ENCODE measurements at regions not wholly inside any gene's neighbourhood (a gene's known extent, or its start where the extent isn't known, plus 50 kb on each side); places are given as distances from the start of the nearest gene placed in this dataset.

DNA sequence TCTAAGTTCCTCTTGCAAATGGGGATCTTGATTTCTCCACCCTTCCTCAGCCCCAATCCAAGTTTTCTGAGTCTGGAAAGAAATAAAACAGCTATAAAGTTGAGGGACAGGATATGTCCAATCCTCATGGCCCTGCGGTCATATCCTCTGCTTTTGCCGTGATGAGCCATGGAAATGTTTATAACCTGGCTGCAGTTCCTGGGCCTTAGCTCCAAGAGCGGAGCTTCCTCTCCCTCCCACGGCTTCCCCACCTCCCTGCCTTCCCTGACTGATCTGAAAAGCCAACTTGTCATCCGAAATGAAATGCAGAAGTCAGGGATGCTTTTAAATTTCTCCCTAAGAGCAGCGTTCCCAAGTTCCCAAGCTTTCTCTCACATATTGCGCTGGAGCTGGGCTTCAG is 221.5 kb upstream of the SFRP2 start:
- TF ChIP-seq, protein P1, sequence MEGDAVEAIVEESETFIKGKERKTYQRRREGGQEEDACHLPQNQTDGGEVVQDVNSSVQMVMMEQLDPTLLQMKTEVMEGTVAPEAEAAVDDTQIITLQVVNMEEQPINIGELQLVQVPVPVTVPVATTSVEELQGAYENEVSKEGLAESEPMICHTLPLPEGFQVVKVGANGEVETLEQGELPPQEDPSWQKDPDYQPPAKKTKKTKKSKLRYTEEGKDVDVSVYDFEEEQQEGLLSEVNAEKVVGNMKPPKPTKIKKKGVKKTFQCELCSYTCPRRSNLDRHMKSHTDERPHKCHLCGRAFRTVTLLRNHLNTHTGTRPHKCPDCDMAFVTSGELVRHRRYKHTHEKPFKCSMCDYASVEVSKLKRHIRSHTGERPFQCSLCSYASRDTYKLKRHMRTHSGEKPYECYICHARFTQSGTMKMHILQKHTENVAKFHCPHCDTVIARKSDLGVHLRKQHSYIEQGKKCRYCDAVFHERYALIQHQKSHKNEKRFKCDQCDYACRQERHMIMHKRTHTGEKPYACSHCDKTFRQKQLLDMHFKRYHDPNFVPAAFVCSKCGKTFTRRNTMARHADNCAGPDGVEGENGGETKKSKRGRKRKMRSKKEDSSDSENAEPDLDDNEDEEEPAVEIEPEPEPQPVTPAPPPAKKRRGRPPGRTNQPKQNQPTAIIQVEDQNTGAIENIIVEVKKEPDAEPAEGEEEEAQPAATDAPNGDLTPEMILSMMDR (IDR thresholded peaks at IDR 0.05; ENCODE audit: low read depth, low read length, missing control alignments) = no peak
- DNase-seq (ENCODE audit: extremely low read depth, low read depth) = no peak
- H3K4me3 ChIP-seq (replicated peaks; ENCODE audit: low read depth, low read length) = no peak overlapping the region

DNA sequence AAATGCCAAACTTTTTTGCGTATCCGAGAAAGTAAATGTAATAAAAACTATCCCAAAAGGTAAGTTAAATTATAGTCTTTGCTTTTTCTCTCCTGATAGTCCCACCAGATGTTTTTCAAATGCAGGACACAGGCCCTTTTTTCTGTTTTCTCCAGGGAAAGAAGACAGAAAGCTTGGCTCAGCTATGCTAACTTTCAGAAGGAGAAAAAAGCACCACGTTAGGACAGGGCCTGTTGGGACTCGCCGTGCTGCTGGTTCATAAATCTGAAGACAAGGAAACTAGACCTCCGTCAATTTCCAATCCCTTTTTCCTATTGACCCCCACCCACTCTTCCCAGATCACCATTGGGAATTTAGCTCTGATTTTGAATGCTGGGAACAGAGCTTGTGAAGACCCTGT is 220.9 kb upstream of the SFRP2 start:
- no peak overlapping the region for H3K4me3 ChIP-seq (replicated peaks; ENCODE audit: low read depth, low read length)
- TF ChIP-seq, protein P1 (IDR thresholded peaks at IDR 0.05; ENCODE audit: low read depth, low read length, missing control alignments) = no peak
- no peak for DNase-seq (ENCODE audit: extremely low read depth, low read depth)

DNA sequence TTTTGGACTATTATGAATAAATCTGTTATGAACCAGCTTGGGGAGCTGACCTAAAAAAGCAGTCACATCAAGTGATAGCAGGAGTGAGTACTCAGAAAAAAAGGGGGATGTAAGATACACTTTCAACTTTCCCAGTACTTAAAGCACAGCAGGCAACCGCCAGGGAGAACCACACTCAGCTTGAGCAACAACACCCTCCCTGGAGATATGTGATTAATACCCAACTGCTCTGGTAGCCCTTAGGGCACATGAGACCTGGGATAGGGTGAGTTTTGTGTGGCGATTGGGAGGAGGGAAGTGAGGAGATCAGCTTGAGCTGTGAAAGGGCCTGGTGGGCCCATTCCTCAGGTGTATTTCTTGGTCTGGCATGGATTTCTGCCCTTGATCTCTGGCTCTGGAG is 220.3 kb upstream of the SFRP2 start:
- no peak overlapping the region for H3K4me3 ChIP-seq (replicated peaks; ENCODE audit: low read depth, low read length)
- TF ChIP-seq, protein P1 (IDR thresholded peaks at IDR 0.05; ENCODE audit: low read depth, low read length, missing control alignments) = no peak
- DNase-seq (ENCODE audit: extremely low read depth, low read depth) = no peak

DNA sequence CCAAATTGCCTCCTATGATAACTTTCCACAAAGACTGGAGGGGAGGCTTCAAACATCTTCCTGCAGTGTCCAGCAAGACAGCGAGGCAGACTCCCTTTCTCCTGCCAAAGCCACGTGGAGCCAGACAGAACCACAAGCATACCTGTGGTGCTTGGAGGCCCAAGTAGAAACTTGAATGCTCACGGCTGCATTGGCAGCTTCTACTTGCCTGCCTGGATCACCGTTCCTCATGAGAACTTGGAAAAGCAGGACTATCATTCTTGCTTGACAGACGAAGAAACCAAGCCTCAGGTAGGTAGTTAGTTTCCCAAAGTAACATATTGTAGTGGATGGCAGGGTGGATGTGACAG is 216.3 kb upstream of the SFRP2 start:
- TF ChIP-seq, protein P1 (IDR thresholded peaks at IDR 0.05; ENCODE audit: low read depth, low read length, missing control alignments) = no peak
- H3K4me3 ChIP-seq (replicated peaks; ENCODE audit: low read depth, low read length) = no peak overlapping the region
- DNase-seq (ENCODE audit: extremely low read depth, low read depth) = no peak

DNA sequence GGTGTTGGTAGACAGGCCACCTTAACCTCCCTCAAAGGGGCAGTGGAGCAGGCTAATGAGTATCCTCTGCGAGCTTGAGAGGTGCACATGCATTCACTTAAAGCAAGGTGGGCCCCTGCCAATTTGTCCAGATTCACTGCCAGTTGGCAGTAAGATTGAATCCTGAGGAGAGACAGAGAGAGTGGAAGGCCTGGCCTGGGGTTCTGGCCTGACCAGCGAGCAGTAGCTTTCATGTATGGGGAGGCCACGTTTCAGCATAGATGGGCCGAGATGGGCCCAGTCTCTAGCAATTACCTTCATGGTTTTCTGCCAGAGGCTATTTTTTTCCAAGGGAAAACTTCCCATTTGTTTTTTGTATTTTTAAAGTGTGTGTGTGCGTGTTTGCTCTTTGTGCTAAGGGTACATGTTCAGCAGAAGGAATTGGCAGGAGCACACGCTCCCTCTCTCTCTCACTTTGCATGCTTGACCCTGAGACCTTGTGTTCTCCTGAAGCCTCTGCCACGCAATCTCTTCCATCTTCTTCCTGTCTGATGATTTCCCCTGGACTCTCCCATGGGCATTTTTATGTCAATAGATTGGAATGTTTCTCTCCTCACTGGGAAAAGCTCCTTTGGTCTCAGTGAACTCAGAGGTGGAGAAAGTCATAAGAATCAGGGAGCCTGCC is 215.8 kb upstream of the SFRP2 start:
- H3K4me3 ChIP-seq (replicated peaks; ENCODE audit: low read depth, low read length) = no peak overlapping the region
- DNase-seq (ENCODE audit: extremely low read depth, low read depth) = peak; percentile 35
- TF ChIP-seq, protein P1 (IDR thresholded peaks at IDR 0.05; ENCODE audit: low read depth, low read length, missing control alignments) = no peak

DNA sequence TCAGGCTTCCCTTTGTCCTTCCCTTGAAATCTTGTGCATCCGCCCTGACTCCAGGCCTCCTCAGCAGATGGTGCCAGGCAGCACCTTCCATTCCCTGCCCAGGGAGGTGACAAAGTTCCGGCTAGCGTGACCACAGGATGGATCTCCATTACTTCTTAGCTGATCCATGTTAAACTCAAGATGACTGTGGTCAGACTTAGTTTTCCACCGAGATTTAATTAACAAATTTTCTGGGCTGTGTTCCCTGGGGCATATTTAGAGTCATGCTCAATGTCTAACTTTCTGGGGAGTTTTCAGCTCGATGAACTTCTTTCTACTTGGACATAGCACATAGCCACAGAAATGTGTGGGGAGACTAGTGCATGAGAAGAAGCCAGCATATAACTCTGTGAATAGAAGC is 215.1 kb upstream of the SFRP2 start:
- DNase-seq (ENCODE audit: extremely low read depth, low read depth) = no peak
- TF ChIP-seq, protein P1 (IDR thresholded peaks at IDR 0.05; ENCODE audit: low read depth, low read length, missing control alignments) = no peak
- no peak overlapping the region for H3K4me3 ChIP-seq (replicated peaks; ENCODE audit: low read depth, low read length)

DNA sequence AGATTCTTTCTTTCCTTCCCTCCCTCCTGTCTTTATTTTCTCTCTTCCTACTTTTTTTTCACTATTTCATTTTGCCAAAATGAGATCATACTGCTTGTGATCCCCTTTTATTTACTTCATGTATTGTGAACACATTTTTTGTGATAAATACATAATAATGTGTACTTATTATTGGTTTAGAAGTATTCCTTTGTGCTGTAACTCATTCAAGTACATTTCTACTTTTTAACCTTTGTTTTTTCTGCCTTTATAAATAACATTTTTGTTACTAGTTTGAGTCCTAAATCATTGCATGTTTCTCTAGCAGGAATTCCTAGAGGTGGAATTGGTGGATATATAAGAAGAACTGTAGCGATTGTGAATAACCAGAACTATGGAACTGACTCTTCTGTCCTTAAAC is 214.5 kb upstream of the SFRP2 start:
- TF ChIP-seq, protein P1 (IDR thresholded peaks at IDR 0.05; ENCODE audit: low read depth, low read length, missing control alignments) = no peak
- no peak for DNase-seq (ENCODE audit: extremely low read depth, low read depth)
- H3K4me3 ChIP-seq (replicated peaks; ENCODE audit: low read depth, low read length) = no peak overlapping the region

Measured in HFF-Myc (cell line).